ENCODE measurements at regions not wholly inside any gene's neighbourhood (a gene's known extent, or its start where the extent isn't known, plus 50 kb on each side); places are given as distances from the start of the nearest gene placed in this dataset.

- TF ChIP-seq KDM1A (IDR thresholded peaks at IDR 0.05; ENCODE audit: low read depth) = no peak
- no peak for TF ChIP-seq POLR2A (IDR thresholded peaks at IDR 0.05; ENCODE audit: low read length)
- TF ChIP-seq CTCF (IDR thresholded peaks at IDR 0.05) = no peak
- TF ChIP-seq REST (IDR thresholded peaks at IDR 0.05) = no peak
- TF ChIP-seq EP300 (IDR thresholded peaks at IDR 0.05) = no peak
- no peak for TF ChIP-seq MAX (IDR thresholded peaks at IDR 0.05)
Measured at GRCh38 chr10:44033008-44033407, 351.9 kb downstream of the CXCL12 start.
